Body of pancreas (tissue), 4 donors: ENCODE measurements at regions not wholly inside any gene's neighbourhood (a gene's known extent, or its start where the extent isn't known, plus 50 kb on each side); places are given as distances from the start of the nearest gene placed in this dataset.

Experiments used
- POLR2A ChIP-seq, 3 donors: fragments of 450-650 bp; IDR thresholded peaks; one replicate each; pipeline ENCODE4 v1.6.1; 2016; ENCODE audit warnings: antibody characterized with exemption in 3 of 3, mild to moderate bottlenecking in 2 of 3
- TF ChIP-seq, protein P1 (sequence below), 7 experiments: fragments of 450-650 bp in 4 of 7; fragments of 200-600 bp in 3 of 7; sonication (generic) in 3 of 7; IDR thresholded peaks; one replicate each; pipeline ENCODE4 v1.5.1; 2016 to 2019; ENCODE audit warnings: antibody characterized with exemption in 7 of 7

- TF ChIP-seq, protein P1, sequence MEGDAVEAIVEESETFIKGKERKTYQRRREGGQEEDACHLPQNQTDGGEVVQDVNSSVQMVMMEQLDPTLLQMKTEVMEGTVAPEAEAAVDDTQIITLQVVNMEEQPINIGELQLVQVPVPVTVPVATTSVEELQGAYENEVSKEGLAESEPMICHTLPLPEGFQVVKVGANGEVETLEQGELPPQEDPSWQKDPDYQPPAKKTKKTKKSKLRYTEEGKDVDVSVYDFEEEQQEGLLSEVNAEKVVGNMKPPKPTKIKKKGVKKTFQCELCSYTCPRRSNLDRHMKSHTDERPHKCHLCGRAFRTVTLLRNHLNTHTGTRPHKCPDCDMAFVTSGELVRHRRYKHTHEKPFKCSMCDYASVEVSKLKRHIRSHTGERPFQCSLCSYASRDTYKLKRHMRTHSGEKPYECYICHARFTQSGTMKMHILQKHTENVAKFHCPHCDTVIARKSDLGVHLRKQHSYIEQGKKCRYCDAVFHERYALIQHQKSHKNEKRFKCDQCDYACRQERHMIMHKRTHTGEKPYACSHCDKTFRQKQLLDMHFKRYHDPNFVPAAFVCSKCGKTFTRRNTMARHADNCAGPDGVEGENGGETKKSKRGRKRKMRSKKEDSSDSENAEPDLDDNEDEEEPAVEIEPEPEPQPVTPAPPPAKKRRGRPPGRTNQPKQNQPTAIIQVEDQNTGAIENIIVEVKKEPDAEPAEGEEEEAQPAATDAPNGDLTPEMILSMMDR (IDR thresholded peaks at IDR 0.05): no peak
- no peak for TF ChIP-seq POLR2A (IDR thresholded peaks at IDR 0.05)
Observed at GRCh38 chr4:175062183-175062592, 144.0 kb downstream of the ADAM29 start.
